Activated T-cell treated with anti-CD3 and anti-CD28 coated beads, Interleukin-2, amount 50 U/mL, for 4 hours (primary cell): ENCODE measurements at regions not wholly inside any gene's neighbourhood (a gene's known extent, or its start where the extent isn't known, plus 50 kb on each side); places are given as distances from the start of the nearest gene placed in this dataset.

Source experiments
- ATAC-seq, 2 donors: fragments of 200-7000 bp; cut with Tn5 transposase; one replicate each; pipeline ENCODE4 v1.10.0; 2021
- DNase-seq: peaks from one replicate; pipeline ENCODE4 v3.0.0-alpha.2; 2020
- H3K27me3 Mint-ChIP-seq: one replicate; pipeline ENCODE4 v1.8.0; 2021; ENCODE audit warnings: low read depth, mixed read lengths
- H3K36me3 Mint-ChIP-seq: one replicate; pipeline ENCODE4 v1.8.0; 2022; ENCODE audit warnings: mixed read lengths; ENCODE audit not compliant: insufficient read depth
- H3K4me1 Mint-ChIP-seq: one replicate; pipeline ENCODE4 v1.8.0; 2021; ENCODE audit warnings: low read depth, mixed read lengths
- H3K4me3 Mint-ChIP-seq: one replicate; pipeline ENCODE4 v1.8.0; 2021; ENCODE audit warnings: mild to moderate bottlenecking, moderate library complexity, mixed read lengths
- H3K9me3 Mint-ChIP-seq: one replicate; pipeline ENCODE4 v1.8.0; 2021; ENCODE audit warnings: mixed read lengths

GRCh38 chr1:201622824-201623223, 83.9 kb downstream of the NAV1 start:
- DNase-seq (no peak), ATAC-seq (no peak)
- Mint-ChIP-seq H3K9me3 (no peaks in the 10 kb centered on the region), H3K4me3 (no peak overlapping the region), H3K36me3 (no peaks in the 10 kb centered on the region), H3K4me1 (no peaks in the 10 kb centered on the region), H3K27me3 (peaks cover 3% of the 10 kb centered on the region)

- Mint-ChIP-seq H3K4me3 (no peak overlapping the region), H3K27me3 (no peaks in the 10 kb centered on the region), H3K36me3 (no peaks in the 10 kb centered on the region), H3K9me3 (no peaks in the 10 kb centered on the region), H3K4me1 (no peaks in the 10 kb centered on the region)
- ATAC-seq = no peak
- DNase-seq = no peak
Observed at GRCh38 chr1:201624741-201625225, 85.9 kb downstream of the NAV1 start.

GRCh38 chr1:201625226-201625761, 86.4 kb downstream of the NAV1 start:
- H3K27me3 Mint-ChIP-seq = no peaks in the 10 kb centered on the region
- no peak overlapping the region for H3K4me3 Mint-ChIP-seq
- ATAC-seq (no peak), DNase-seq (no peak)
- H3K9me3 Mint-ChIP-seq = no peaks in the 10 kb centered on the region
- H3K36me3 Mint-ChIP-seq = no peaks in the 10 kb centered on the region
- H3K4me1 Mint-ChIP-seq = no peaks in the 10 kb centered on the region

- DNase-seq = no peak
- no peak for ATAC-seq
- no peaks in the 10 kb centered on the region for H3K9me3 Mint-ChIP-seq
- no peaks in the 10 kb centered on the region for H3K27me3 Mint-ChIP-seq
- no peaks in the 10 kb centered on the region for H3K36me3 Mint-ChIP-seq
- H3K4me3 Mint-ChIP-seq = no peak overlapping the region
- H3K4me1 Mint-ChIP-seq = no peaks in the 10 kb centered on the region
Observed at GRCh38 chr1:201625851-201626251, 86.9 kb downstream of the NAV1 start.

GRCh38 chr1:201626629-201627275, 87.8 kb downstream of the NAV1 start:
- Mint-ChIP-seq H3K4me3 (no peak overlapping the region), H3K4me1 (no peaks in the 10 kb centered on the region), H3K9me3 (no peaks in the 10 kb centered on the region), H3K36me3 (no peaks in the 10 kb centered on the region), H3K27me3 (no peaks in the 10 kb centered on the region)
- DNase-seq = no peak
- no peak for ATAC-seq

GRCh38 chr1:201628490-201628889, 89.6 kb downstream of the NAV1 start:
- no peak for ATAC-seq
- Mint-ChIP-seq H3K4me1 (no peaks in the 10 kb centered on the region), H3K36me3 (no peaks in the 10 kb centered on the region), H3K9me3 (no peaks in the 10 kb centered on the region), H3K4me3 (no peak overlapping the region), H3K27me3 (no peaks in the 10 kb centered on the region)
- no peak for DNase-seq

GRCh38 chr1:201630582-201630981, 91.7 kb downstream of the NAV1 start:
- DNase-seq (no peak), ATAC-seq (no peak)
- H3K27me3 Mint-ChIP-seq = peaks cover 3% of the 10 kb centered on the region
- H3K4me3 Mint-ChIP-seq = no peak overlapping the region
- no peaks in the 10 kb centered on the region for H3K36me3 Mint-ChIP-seq
- H3K4me1 Mint-ChIP-seq = no peaks in the 10 kb centered on the region
- H3K9me3 Mint-ChIP-seq = no peaks in the 10 kb centered on the region

GRCh38 chr1:201631037-201631436, 92.1 kb downstream of the NAV1 start:
- Mint-ChIP-seq H3K9me3 (no peaks in the 10 kb centered on the region), H3K4me3 (no peak overlapping the region), H3K27me3 (peaks cover 3% of the 10 kb centered on the region), H3K36me3 (no peaks in the 10 kb centered on the region), H3K4me1 (no peaks in the 10 kb centered on the region)
- ATAC-seq = no peak
- DNase-seq = no peak

- H3K27me3 Mint-ChIP-seq = peaks cover 3% of the 10 kb centered on the region
- ATAC-seq (no peak), DNase-seq (no peak)
- H3K4me1 Mint-ChIP-seq = no peaks in the 10 kb centered on the region
- H3K36me3 Mint-ChIP-seq = no peaks in the 10 kb centered on the region
- H3K9me3 Mint-ChIP-seq = no peaks in the 10 kb centered on the region
- H3K4me3 Mint-ChIP-seq = no peak overlapping the region
Observed at GRCh38 chr1:201632364-201632952, 93.5 kb downstream of the NAV1 start.

GRCh38 chr1:201633297-201633696, 94.4 kb downstream of the NAV1 start:
- Mint-ChIP-seq H3K4me3 (no peak overlapping the region), H3K36me3 (no peaks in the 10 kb centered on the region), H3K27me3 (peaks cover 3% of the 10 kb centered on the region), H3K9me3 (no peaks in the 10 kb centered on the region), H3K4me1 (no peaks in the 10 kb centered on the region)
- ATAC-seq = no peak
- no peak for DNase-seq

- DNase-seq (no peak), ATAC-seq (no peak)
- Mint-ChIP-seq H3K27me3 (peaks cover 3% of the 10 kb centered on the region), H3K4me1 (no peaks in the 10 kb centered on the region), H3K4me3 (no peak overlapping the region), H3K9me3 (no peaks in the 10 kb centered on the region), H3K36me3 (no peaks in the 10 kb centered on the region)
Observed at GRCh38 chr1:201633811-201634210, 94.9 kb downstream of the NAV1 start.

- Mint-ChIP-seq H3K9me3 (no peaks in the 10 kb centered on the region), H3K4me1 (no peaks in the 10 kb centered on the region), H3K4me3 (no peak overlapping the region), H3K36me3 (no peaks in the 10 kb centered on the region), H3K27me3 (peaks cover 3% of the 10 kb centered on the region)
- ATAC-seq (no peak), DNase-seq (no peak)
Observed at GRCh38 chr1:201634261-201634660, 95.3 kb downstream of the NAV1 start.

- Mint-ChIP-seq H3K9me3 (no peaks in the 10 kb centered on the region), H3K4me1 (no peaks in the 10 kb centered on the region), H3K4me3 (no peak overlapping the region), H3K27me3 (peaks cover 3% of the 10 kb centered on the region), H3K36me3 (no peaks in the 10 kb centered on the region)
- no peak for DNase-seq
- no peak for ATAC-seq
Observed at GRCh38 chr1:201636097-201636496, 97.2 kb downstream of the NAV1 start.

- DNase-seq = no peak
- no peak overlapping the region for H3K4me3 Mint-ChIP-seq
- no peak for ATAC-seq
- no peaks in the 10 kb centered on the region for H3K4me1 Mint-ChIP-seq
- no peaks in the 10 kb centered on the region for H3K9me3 Mint-ChIP-seq
- H3K27me3 Mint-ChIP-seq = peaks cover 3% of the 10 kb centered on the region
- H3K36me3 Mint-ChIP-seq = no peaks in the 10 kb centered on the region
Observed at GRCh38 chr1:201636510-201636971, 97.6 kb downstream of the NAV1 start.
